GM19025 (cell line): ENCODE measurements at regions not wholly inside any gene's neighbourhood (a gene's known extent, or its start where the extent isn't known, plus 50 kb on each side); places are given as distances from the start of the nearest gene placed in this dataset.
"Not testable (repeated sequence)": the region's sequence is repeated elsewhere in the genome, so short reads cannot be mapped to it uniquely, and the experiment has no call there.

Source experiments
- ATAC-seq: cut with Tn5 transposase; IDR thresholded peaks from one replicate; pipeline ENCODE4 v1.9.1; 2021; ENCODE audit warnings: mild to moderate bottlenecking, low read depth, moderate library complexity; ENCODE audit not compliant: unreplicated experiment

GRCh38 chrX:66915893-66916292 is 277.0 kb upstream of the EDA2R start:
- ATAC-seq: no peak

- ATAC-seq: no peak
These were observed 275.2 kb upstream of the EDA2R start for GRCh38 chrX:66914080-66914479.

- ATAC-seq: no peak
These were observed 273.5 kb upstream of the EDA2R start for GRCh38 chrX:66912417-66912816.

GRCh38 chrX:66902081-66902480 is 263.2 kb upstream of the EDA2R start:
- no peak for ATAC-seq

- ATAC-seq: no peak
These were observed 262.0 kb upstream of the EDA2R start for GRCh38 chrX:66900886-66901285.

- no peak for ATAC-seq
These were observed 253.1 kb upstream of the EDA2R start for GRCh38 chrX:66892004-66892403.

GRCh38 chrX:66889418-66889817 is 250.5 kb upstream of the EDA2R start:
- ATAC-seq: no peak

GRCh38 chrX:66882101-66882500 is 243.2 kb upstream of the EDA2R start:
- no peak for ATAC-seq

- ATAC-seq: no peak
These were observed 237.9 kb upstream of the EDA2R start for GRCh38 chrX:66876776-66877175.

GRCh38 chrX:66872771-66873170 is 233.9 kb upstream of the EDA2R start:
- ATAC-seq: no peak

- ATAC-seq: no peak
These were observed 224.8 kb upstream of the EDA2R start for GRCh38 chrX:66863721-66864120.

- ATAC-seq: peak; percentile 90
These were observed 194.5 kb upstream of the EDA2R start for GRCh38 chrX:66833426-66833825.

- ATAC-seq: no peak
These were observed 176.3 kb upstream of the EDA2R start for GRCh38 chrX:66815227-66815626.

- not testable (repeated sequence) for ATAC-seq
These were observed 155.6 kb upstream of the EDA2R start for GRCh38 chrX:66794514-66794913.

- no peak for ATAC-seq
These were observed 127.4 kb upstream of the EDA2R start for GRCh38 chrX:66766318-66766717.

- no peak for ATAC-seq
These were observed 121.8 kb upstream of the EDA2R start for GRCh38 chrX:66760651-66761050.

- peak; percentile 55 for ATAC-seq
These were observed 117.8 kb upstream of the EDA2R start for GRCh38 chrX:66756717-66757116.

- ATAC-seq: no peak
These were observed 112.4 kb upstream of the EDA2R start for GRCh38 chrX:66751136-66751782.

GRCh38 chrX:66744519-66744918 is 105.6 kb upstream of the EDA2R start:
- ATAC-seq: not testable (repeated sequence)

- ATAC-seq: no peak
These were observed 92.5 kb upstream of the EDA2R start for GRCh38 chrX:66731398-66731797.

GRCh38 chrX:66728818-66729271 is 90.0 kb upstream of the EDA2R start:
- no peak for ATAC-seq

- no peak for ATAC-seq
These were observed 79.0 kb upstream of the EDA2R start for GRCh38 chrX:66717926-66718325.
